GM23338 (cell line): ENCODE measurements at regions not wholly inside any gene's neighbourhood (a gene's known extent, or its start where the extent isn't known, plus 50 kb on each side); places are given as distances from the start of the nearest gene placed in this dataset.

Experiments used
- ATAC-seq: fragments of 200-7000 bp; cut with Tn5 transposase; 3 replicates; pipeline ENCODE4 v1.9.1; 2020
- DNase-seq: peaks from one replicate; pipeline ENCODE4 v3.0.0-alpha.2; 2015; ENCODE audit warnings: low spot score
- H2AFZ ChIP-seq: fragments of 200-600 bp; sonication (generic); 2 replicates; pipeline ENCODE4 v1.8.0; 2016; ENCODE audit warnings: antibody characterized with exemption, mild to moderate bottlenecking, moderate library complexity
- H3F3A ChIP-seq: fragments of 200-600 bp; sonication (generic); replicated peaks from 2 replicates; pipeline ENCODE4 v1.8.0; 2017; ENCODE audit warnings: antibody characterized with exemption, mixed run types, low read depth
- H3K27ac ChIP-seq: fragments of 200-600 bp; sonication (generic); 2 replicates; pipeline ENCODE4 v1.6.1; 2016; ENCODE audit warnings: low read depth
- H3K27me3 ChIP-seq: fragments of 200-600 bp; sonication (generic); 2 replicates; pipeline ENCODE4 v1.8.0; 2016; ENCODE audit warnings: mild to moderate bottlenecking, mixed run types, moderate library complexity; ENCODE audit not compliant: insufficient read depth
- H3K36me3 ChIP-seq: fragments of 200-600 bp; sonication (generic); 2 replicates; pipeline ENCODE4 v1.8.0; 2016; ENCODE audit warnings: mild to moderate bottlenecking; ENCODE audit not compliant: insufficient read depth
- H3K4me1 ChIP-seq: fragments of 200-600 bp; sonication (generic); 2 replicates; pipeline ENCODE4 v1.8.0; 2016; ENCODE audit warnings: mild to moderate bottlenecking, moderate library complexity; ENCODE audit not compliant: insufficient read depth
- H3K4me2 ChIP-seq: fragments of 200-600 bp; sonication (generic); 2 replicates; pipeline ENCODE4 v1.7.1; 2017; ENCODE audit warnings: mixed run types
- H3K4me3 ChIP-seq: fragments of 200-600 bp; sonication (generic); 2 replicates; pipeline ENCODE4 v1.6.1; 2016; ENCODE audit warnings: mixed run types
- H3K79me2 ChIP-seq: fragments of 200-600 bp; sonication (generic); replicated peaks from 2 replicates; pipeline ENCODE4 v1.8.0; 2017; ENCODE audit warnings: mild to moderate bottlenecking; ENCODE audit not compliant: insufficient read depth
- H3K9me2 ChIP-seq: fragments of 200-600 bp; sonication (generic); 2 replicates; pipeline ENCODE4 v1.8.0; 2017; ENCODE audit not compliant: insufficient read depth
- H4K20me1 ChIP-seq: fragments of 200-600 bp; sonication (generic); replicated peaks from 2 replicates; pipeline ENCODE4 v1.8.0; 2017; ENCODE audit warnings: mild to moderate bottlenecking; ENCODE audit not compliant: insufficient read depth
- H3K27ac Mint-ChIP-seq: 2 replicates; pipeline ENCODE4 v1.8.0; 2020; ENCODE audit warnings: inconsistent platforms, mild to moderate bottlenecking, moderate library complexity, mixed read lengths
- H3K27me3 Mint-ChIP-seq: 3 replicates; pipeline ENCODE4 v1.8.0; 2022; ENCODE audit warnings: low read depth, mild to moderate bottlenecking, moderate library complexity, mixed read lengths, inconsistent platforms; ENCODE audit not compliant: insufficient read depth, poor library complexity
- H3K36me3 Mint-ChIP-seq: 3 replicates; pipeline ENCODE4 v1.8.0; 2021; ENCODE audit warnings: low read depth, mild to moderate bottlenecking, inconsistent platforms, moderate library complexity, mixed read lengths
- H3K4me1 Mint-ChIP-seq: 3 replicates; pipeline ENCODE4 v1.8.0; 2020; ENCODE audit warnings: mild to moderate bottlenecking, inconsistent platforms, mixed read lengths
- H3K4me3 Mint-ChIP-seq: 3 replicates; pipeline ENCODE4 v1.8.0; 2021; ENCODE audit warnings: moderate library complexity, mild to moderate bottlenecking, inconsistent platforms, mixed read lengths
- H3K9me3 Mint-ChIP-seq: 3 replicates; pipeline ENCODE4 v1.8.0; 2020; ENCODE audit warnings: moderate library complexity, mild to moderate bottlenecking, inconsistent platforms, mixed read lengths
- CREB1 ChIP-seq: fragments of 250-450 bp; sonication (Bioruptor Pico); IDR thresholded peaks from 2 replicates; pipeline ENCODE4 v1.5.0; 2020; ENCODE audit warnings: low read depth, mild to moderate bottlenecking, moderate library complexity
- EZH2phosphoT487 ChIP-seq: fragments of 200-600 bp; sonication (generic); IDR thresholded peaks from one replicate; pipeline ENCODE4 v1.8.1; 2018; ENCODE audit warnings: antibody characterized with exemption; ENCODE audit not compliant: unreplicated experiment
- JUNB ChIP-seq: IDR thresholded peaks from one replicate; pipeline ENCODE4 v1.6.1; 2016; ENCODE audit warnings: antibody characterized with exemption; ENCODE audit not compliant: unreplicated experiment
- NANOG ChIP-seq: IDR thresholded peaks from 2 replicates; pipeline ENCODE4 v1.6.1; 2016; ENCODE audit warnings: antibody characterized with exemption, borderline replicate concordance
- POLR2AphosphoS5 ChIP-seq: IDR thresholded peaks from 2 replicates; pipeline ENCODE4 v1.6.1; 2016; ENCODE audit warnings: antibody characterized with exemption, low read depth
- STAT1 ChIP-seq: IDR thresholded peaks from one replicate; pipeline ENCODE4 v1.6.1; 2016; ENCODE audit warnings: antibody characterized with exemption; ENCODE audit not compliant: unreplicated experiment
- TF ChIP-seq, protein P1 (sequence below), 2 experiments: fragments of 200-600 bp in 1 of 2; sonication (generic) in 1 of 2; conservative IDR thresholded peaks; 2 replicates each; pipeline versions ENCODE4 v1.5.1 to v1.6.1; 2016 to 2017; ENCODE audit warnings: antibody characterized with exemption in 2 of 2, low read depth in 2 of 2, mild to moderate bottlenecking in 2 of 2, moderate library complexity in 1 of 2
- TF ChIP-seq, protein P2 (sequence below): IDR thresholded peaks from 2 replicates; pipeline ENCODE4 v1.6.1; 2016; ENCODE audit warnings: antibody characterized with exemption
- TF ChIP-seq, protein P3 (sequence below): fragments of 250-450 bp; sonication (Bioruptor Pico); IDR thresholded peaks from 2 replicates; pipeline ENCODE4 v1.5.0; 2020; ENCODE audit warnings: mild to moderate bottlenecking, moderate library complexity

DNA sequence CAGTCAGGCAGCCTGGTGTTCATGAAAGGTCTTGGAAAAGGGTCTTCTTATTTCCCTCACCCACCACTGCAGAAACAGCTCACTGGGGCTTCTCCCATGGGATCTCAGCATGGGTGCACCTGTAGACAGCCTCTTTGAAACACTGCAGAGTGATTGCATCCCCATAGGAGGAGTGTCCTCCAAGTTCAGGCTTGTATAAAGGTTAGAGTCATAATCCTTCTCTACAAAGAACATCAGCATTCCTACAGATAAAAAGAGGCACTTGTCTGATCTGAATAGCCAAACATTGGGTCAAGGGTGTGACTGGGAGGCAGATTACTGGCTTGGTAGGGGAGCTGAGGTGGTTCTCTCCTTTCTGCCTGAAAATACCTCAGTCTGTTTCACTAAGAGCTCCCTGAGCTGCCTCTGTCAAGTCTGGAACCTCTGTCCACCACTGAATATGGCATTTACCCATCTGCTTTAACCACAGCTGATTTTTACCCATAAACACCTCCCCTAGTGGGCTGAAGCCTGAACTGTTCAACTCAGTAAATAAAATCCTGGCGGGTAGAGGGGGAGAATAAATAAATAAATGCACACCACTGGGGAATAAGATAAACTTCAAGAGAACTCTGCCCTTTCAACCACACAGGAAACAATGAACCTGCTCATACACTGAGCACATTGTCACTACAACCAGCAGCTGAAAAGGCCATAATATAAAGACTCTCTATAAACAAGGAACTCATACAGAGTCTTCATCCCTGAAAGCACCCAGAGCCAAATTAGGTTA is 120.7 kb upstream of the SCAF11 start:
- Histone ChIP-seq H3F3A (no peaks in the 10 kb centered on the region), H4K20me1 (no peaks in the 10 kb centered on the region), H3K4me3 (no peak overlapping the region), H3K4me2 (no peak overlapping the region), H3K27me3 (no peaks in the 10 kb centered on the region), H3K36me3 (no peaks in the 10 kb centered on the region), H3K9me2 (0 out of 2 replicates have a peak, but pooled peaks cover 12% of the 10 kb centered on the region), H3K4me1 (no peaks in the 10 kb centered on the region), H2AFZ (no peak overlapping the region), H3K79me2 (no peaks in the 10 kb centered on the region), H3K27ac (no peak overlapping the region)
- ATAC-seq (no peak), DNase-seq (no peak)
- H3K4me3 Mint-ChIP-seq, result no peak overlapping the region
- H3K4me1 Mint-ChIP-seq, result peaks cover 6% of the 10 kb centered on the region; the same call in 2 of the 3 replicates
- no peaks in the 10 kb centered on the region for H3K36me3 Mint-ChIP-seq
- no peak overlapping the region for H3K27ac Mint-ChIP-seq
- TF ChIP-seq, protein P1, sequence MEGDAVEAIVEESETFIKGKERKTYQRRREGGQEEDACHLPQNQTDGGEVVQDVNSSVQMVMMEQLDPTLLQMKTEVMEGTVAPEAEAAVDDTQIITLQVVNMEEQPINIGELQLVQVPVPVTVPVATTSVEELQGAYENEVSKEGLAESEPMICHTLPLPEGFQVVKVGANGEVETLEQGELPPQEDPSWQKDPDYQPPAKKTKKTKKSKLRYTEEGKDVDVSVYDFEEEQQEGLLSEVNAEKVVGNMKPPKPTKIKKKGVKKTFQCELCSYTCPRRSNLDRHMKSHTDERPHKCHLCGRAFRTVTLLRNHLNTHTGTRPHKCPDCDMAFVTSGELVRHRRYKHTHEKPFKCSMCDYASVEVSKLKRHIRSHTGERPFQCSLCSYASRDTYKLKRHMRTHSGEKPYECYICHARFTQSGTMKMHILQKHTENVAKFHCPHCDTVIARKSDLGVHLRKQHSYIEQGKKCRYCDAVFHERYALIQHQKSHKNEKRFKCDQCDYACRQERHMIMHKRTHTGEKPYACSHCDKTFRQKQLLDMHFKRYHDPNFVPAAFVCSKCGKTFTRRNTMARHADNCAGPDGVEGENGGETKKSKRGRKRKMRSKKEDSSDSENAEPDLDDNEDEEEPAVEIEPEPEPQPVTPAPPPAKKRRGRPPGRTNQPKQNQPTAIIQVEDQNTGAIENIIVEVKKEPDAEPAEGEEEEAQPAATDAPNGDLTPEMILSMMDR (conservative IDR thresholded peaks at IDR 0.05; ENCODE audit: low read depth in 2 of 2), result peak in 1 of 2 experiments; percentile 34; a peak in 2 of 4 replicates
- TF ChIP-seq POLR2AphosphoS5 (no peak), EZH2phosphoT487 (no peak), NANOG (no peak), STAT1 (no peak), CREB1 (CRISPR knock-in tag) (no peak)
- TF ChIP-seq, protein P2, sequence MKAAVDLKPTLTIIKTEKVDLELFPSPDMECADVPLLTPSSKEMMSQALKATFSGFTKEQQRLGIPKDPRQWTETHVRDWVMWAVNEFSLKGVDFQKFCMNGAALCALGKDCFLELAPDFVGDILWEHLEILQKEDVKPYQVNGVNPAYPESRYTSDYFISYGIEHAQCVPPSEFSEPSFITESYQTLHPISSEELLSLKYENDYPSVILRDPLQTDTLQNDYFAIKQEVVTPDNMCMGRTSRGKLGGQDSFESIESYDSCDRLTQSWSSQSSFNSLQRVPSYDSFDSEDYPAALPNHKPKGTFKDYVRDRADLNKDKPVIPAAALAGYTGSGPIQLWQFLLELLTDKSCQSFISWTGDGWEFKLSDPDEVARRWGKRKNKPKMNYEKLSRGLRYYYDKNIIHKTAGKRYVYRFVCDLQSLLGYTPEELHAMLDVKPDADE, result no peak
- H3K27me3 Mint-ChIP-seq, result no peaks in the 10 kb centered on the region
- peaks cover 11% of the 10 kb centered on the region; the same call in 2 of the 3 replicates for H3K9me3 Mint-ChIP-seq

DNA sequence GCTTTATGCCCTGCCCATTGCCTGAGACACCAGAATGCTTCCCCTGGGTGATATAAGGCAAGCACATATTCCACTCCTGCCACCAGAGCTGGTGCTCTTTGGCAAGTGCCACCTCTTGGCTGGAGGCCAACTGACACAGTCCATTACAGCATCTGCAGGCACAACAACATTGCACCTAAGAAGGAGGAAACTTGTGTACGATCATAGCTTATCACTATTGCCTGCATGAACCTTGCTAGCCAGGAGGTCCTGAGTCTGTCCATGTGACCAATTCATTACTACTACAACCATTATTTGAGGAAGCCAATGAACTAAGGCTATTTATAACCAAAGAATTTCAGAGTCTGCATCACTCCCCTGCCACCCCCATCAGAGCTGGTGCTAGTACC is 119.8 kb upstream of the SCAF11 start:
- Histone ChIP-seq H3K36me3 (no peaks in the 10 kb centered on the region), H3K79me2 (no peaks in the 10 kb centered on the region), H4K20me1 (no peaks in the 10 kb centered on the region), H3K27me3 (no peaks in the 10 kb centered on the region), H3K4me1 (no peaks in the 10 kb centered on the region), H3F3A (no peaks in the 10 kb centered on the region), H3K4me3 (no peak overlapping the region), H3K27ac (no peak overlapping the region), H2AFZ (no peak overlapping the region), H3K9me2 (0 out of 2 replicates have a peak, but pooled peaks cover 13% of the 10 kb centered on the region), H3K4me2 (no peak overlapping the region)
- Mint-ChIP-seq H3K27ac (no peak overlapping the region), H3K27me3 (no peaks in the 10 kb centered on the region), H3K4me3 (no peak overlapping the region), H3K4me1 (peaks cover 6% of the 10 kb centered on the region; the same call in 2 of the 3 replicates), H3K9me3 (peaks cover 11% of the 10 kb centered on the region; the same call in 2 of the 3 replicates), H3K36me3 (no peaks in the 10 kb centered on the region)
- ATAC-seq (no peak), DNase-seq (no peak)
- TF ChIP-seq JUNB (no peak), STAT1 (no peak), NANOG (no peak)
- TF ChIP-seq, protein P3, sequence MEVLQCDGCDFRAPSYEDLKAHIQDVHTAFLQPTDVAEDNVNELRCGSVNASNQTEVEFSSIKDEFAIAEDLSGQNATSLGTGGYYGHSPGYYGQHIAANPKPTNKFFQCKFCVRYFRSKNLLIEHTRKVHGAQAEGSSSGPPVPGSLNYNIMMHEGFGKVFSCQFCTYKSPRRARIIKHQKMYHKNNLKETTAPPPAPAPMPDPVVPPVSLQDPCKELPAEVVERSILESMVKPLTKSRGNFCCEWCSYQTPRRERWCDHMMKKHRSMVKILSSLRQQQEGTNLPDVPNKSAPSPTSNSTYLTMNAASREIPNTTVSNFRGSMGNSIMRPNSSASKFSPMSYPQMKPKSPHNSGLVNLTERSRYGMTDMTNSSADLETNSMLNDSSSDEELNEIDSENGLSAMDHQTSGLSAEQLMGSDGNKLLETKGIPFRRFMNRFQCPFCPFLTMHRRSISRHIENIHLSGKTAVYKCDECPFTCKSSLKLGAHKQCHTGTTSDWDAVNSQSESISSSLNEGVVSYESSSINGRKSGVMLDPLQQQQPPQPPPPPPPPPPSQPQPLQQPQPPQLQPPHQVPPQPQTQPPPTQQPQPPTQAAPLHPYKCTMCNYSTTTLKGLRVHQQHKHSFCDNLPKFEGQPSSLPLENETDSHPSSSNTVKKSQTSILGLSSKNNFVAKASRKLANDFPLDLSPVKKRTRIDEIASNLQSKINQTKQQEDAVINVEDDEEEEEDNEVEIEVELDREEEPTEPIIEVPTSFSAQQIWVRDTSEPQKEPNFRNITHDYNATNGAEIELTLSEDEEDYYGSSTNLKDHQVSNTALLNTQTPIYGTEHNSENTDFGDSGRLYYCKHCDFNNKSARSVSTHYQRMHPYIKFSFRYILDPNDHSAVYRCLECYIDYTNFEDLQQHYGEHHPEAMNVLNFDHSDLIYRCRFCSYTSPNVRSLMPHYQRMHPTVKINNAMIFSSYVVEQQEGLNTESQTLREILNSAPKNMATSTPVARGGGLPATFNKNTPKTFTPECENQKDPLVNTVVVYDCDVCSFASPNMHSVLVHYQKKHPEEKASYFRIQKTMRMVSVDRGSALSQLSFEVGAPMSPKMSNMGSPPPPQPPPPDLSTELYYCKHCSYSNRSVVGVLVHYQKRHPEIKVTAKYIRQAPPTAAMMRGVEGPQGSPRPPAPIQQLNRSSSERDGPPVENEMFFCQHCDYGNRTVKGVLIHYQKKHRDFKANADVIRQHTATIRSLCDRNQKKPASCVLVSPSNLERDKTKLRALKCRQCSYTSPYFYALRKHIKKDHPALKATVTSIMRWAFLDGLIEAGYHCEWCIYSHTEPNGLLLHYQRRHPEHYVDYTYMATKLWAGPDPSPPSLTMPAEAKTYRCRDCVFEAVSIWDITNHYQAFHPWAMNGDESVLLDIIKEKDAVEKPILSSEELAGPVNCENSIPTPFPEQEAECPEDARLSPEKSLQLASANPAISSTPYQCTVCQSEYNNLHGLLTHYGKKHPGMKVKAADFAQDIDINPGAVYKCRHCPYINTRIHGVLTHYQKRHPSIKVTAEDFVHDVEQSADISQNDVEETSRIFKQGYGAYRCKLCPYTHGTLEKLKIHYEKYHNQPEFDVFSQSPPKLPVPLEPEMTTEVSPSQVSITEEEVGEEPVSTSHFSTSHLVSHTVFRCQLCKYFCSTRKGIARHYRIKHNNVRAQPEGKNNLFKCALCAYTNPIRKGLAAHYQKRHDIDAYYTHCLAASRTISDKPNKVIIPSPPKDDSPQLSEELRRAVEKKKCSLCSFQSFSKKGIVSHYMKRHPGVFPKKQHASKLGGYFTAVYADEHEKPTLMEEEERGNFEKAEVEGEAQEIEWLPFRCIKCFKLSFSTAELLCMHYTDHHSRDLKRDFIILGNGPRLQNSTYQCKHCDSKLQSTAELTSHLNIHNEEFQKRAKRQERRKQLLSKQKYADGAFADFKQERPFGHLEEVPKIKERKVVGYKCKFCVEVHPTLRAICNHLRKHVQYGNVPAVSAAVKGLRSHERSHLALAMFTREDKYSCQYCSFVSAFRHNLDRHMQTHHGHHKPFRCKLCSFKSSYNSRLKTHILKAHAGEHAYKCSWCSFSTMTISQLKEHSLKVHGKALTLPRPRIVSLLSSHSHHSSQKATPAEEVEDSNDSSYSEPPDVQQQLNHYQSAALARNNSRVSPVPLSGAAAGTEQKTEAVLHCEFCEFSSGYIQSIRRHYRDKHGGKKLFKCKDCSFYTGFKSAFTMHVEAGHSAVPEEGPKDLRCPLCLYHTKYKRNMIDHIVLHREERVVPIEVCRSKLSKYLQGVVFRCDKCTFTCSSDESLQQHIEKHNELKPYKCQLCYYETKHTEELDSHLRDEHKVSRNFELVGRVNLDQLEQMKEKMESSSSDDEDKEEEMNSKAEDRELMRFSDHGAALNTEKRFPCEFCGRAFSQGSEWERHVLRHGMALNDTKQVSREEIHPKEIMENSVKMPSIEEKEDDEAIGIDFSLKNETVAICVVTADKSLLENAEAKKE (CRISPR knock-in tag), result no peak
- TF ChIP-seq, protein P2, result no peak
